ENCODE measurements at regions not wholly inside any gene's neighbourhood (a gene's known extent, or its start where the extent isn't known, plus 50 kb on each side); places are given as distances from the start of the nearest gene placed in this dataset.

DNA sequence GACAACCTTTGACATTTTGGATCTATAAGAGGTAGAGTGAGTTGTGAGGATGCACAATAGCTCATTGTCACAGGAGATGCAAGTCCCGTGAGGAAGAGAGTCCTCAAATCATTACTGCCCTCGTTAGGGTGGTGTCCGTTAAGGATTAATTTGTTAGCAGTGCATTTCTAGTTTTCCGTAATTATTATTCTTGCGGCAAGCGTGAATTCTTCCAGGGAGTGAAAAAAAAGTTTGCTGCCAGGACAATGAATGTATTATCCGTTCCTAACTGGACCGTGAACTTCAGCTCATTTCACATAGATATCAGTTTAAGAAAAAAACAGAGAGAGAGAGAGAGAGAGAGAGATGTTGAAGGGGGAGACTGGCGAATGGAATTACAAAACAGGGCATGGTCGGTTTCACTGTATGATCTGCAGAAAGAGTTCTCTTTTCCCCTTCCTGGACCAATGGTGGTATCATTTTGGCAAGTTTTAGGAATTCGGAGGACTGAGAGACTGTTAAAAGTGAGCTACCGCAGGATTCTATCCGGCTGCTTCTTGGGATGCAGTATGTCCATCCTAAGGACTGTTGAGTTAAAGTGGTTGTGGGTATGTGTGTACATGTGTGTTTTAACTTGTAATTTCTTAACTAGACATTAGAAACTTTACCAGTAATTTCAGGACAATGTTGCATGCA, 216.0 kb upstream of the NFIA start:
- Histone ChIP-seq H3K27ac (peak overlapping the region in 2 of 12 donors; percentile 43 to 54), H3K9me3 (no peaks in the 10 kb centered on the region), H3K36me3 (no peaks in the 10 kb centered on the region), H3K4me1 (peaks cover 0 to 22% (median 10%) of the 10 kb centered on the region in 12 donors), H3K27me3 (no peaks in the 10 kb centered on the region), H3K4me3 (peak overlapping the region in 4 of 12 donors; percentile 6 to 39 (median 36))
- intact Hi-C loops (cut with DNase I), result loop anchor here in 2 of 10 donors (10.0 kb wide), 3 partner anchors 88 to 988 kb away; no protein-coding TSS in a partner anchor
- DNase-seq (no peak), ATAC-seq (no peak)
- WGBS, 4 donors, result 66 to 76% (median 68%) methylated on average over 13 of the region's 13 CpGs
- TF ChIP-seq, protein P1, sequence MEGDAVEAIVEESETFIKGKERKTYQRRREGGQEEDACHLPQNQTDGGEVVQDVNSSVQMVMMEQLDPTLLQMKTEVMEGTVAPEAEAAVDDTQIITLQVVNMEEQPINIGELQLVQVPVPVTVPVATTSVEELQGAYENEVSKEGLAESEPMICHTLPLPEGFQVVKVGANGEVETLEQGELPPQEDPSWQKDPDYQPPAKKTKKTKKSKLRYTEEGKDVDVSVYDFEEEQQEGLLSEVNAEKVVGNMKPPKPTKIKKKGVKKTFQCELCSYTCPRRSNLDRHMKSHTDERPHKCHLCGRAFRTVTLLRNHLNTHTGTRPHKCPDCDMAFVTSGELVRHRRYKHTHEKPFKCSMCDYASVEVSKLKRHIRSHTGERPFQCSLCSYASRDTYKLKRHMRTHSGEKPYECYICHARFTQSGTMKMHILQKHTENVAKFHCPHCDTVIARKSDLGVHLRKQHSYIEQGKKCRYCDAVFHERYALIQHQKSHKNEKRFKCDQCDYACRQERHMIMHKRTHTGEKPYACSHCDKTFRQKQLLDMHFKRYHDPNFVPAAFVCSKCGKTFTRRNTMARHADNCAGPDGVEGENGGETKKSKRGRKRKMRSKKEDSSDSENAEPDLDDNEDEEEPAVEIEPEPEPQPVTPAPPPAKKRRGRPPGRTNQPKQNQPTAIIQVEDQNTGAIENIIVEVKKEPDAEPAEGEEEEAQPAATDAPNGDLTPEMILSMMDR (IDR thresholded peaks at IDR 0.05), result no peak
- TF ChIP-seq POLR2A (IDR thresholded peaks at IDR 0.05), result no peak

- H3K4me3 ChIP-seq, result peak overlapping the region in 1 of 12 donors; percentile 37
- intact Hi-C loops (cut with DNase I), result loop anchor here in 2 of 10 donors (10.0 kb wide), 3 partner anchors 90 to 990 kb away; no protein-coding TSS in a partner anchor
- DNase-seq, result no peak
- H3K27me3 ChIP-seq, result no peaks in the 10 kb centered on the region
- no peak for TF ChIP-seq POLR2A (IDR thresholded peaks at IDR 0.05)
- H3K4me1 ChIP-seq, result peaks cover 0 to 22% (median 10%) of the 10 kb centered on the region in 12 donors
- no peaks in the 10 kb centered on the region for H3K36me3 ChIP-seq
- 59 to 81% (median 66%) methylated on average over 8 of the region's 8 CpGs for WGBS, 4 donors
- H3K9me3 ChIP-seq, result no peaks in the 10 kb centered on the region
- peak overlapping the region in 1 of 12 donors; percentile 43 for H3K27ac ChIP-seq
- no peak for ATAC-seq
Measured at GRCh38 chr1:60865166-60865565, 217.2 kb upstream of the NFIA start.

- intact Hi-C loops (cut with DNase I), result loop anchor here in 4 of 10 donors (5.0 to 10.0 kb wide), 5 partner anchors 38 to 990 kb away; no protein-coding TSS in a partner anchor
- ATAC-seq (no peak), DNase-seq (no peak)
- Histone ChIP-seq H3K27ac (peak overlapping the region in 1 of 12 donors; percentile 43), H3K27me3 (no peaks in the 10 kb centered on the region), H3K36me3 (no peaks in the 10 kb centered on the region), H3K4me1 (peaks cover 0 to 22% (median 10%) of the 10 kb centered on the region in 12 donors), H3K4me3 (peak overlapping the region in 1 of 12 donors; percentile 37), H3K9me3 (no peaks in the 10 kb centered on the region)
- WGBS, 4 donors, result 91 to 97% (median 94%) methylated on average over 5 of the region's 5 CpGs
- TF ChIP-seq, protein P1 (IDR thresholded peaks at IDR 0.05), result no peak
- TF ChIP-seq POLR2A (IDR thresholded peaks at IDR 0.05), result no peak
Measured at GRCh38 chr1:60864722-60865121, 217.6 kb upstream of the NFIA start.

GRCh38 chr1:60863131-60863530, 219.2 kb upstream of the NFIA start:
- Histone ChIP-seq H3K27me3 (no peaks in the 10 kb centered on the region), H3K36me3 (no peaks in the 10 kb centered on the region), H3K27ac (no peak overlapping the region), H3K4me1 (peaks cover 0 to 22% (median 10%) of the 10 kb centered on the region in 12 donors), H3K9me3 (no peaks in the 10 kb centered on the region), H3K4me3 (no peak overlapping the region)
- WGBS, 4 donors, result 89 to 100% (median 98%) methylated on average over 1 of the region's 1 CpG
- intact Hi-C loops (cut with DNase I), result loop anchor here in 4 of 10 donors (5.0 to 10.0 kb wide), 5 partner anchors 39 to 992 kb away; no protein-coding TSS in a partner anchor
- DNase-seq (no peak), ATAC-seq (no peak)
- no peak for TF ChIP-seq POLR2A (IDR thresholded peaks at IDR 0.05)
- TF ChIP-seq, protein P1 (IDR thresholded peaks at IDR 0.05), result no peak
